AG10803 (cell line): ENCODE measurements at regions not wholly inside any gene's neighbourhood (a gene's known extent, or its start where the extent isn't known, plus 50 kb on each side); places are given as distances from the start of the nearest gene placed in this dataset.
A peak's percentile ranks its signal among the peaks of the same experiment; 100 is the strongest.
"Not testable (repeated sequence)": the region's sequence is repeated elsewhere in the genome, so short reads cannot be mapped to it uniquely, and the experiment has no call there.

Source experiments
- DNase-seq: peaks from one replicate; pipeline ENCODE4 v3.0.0; 2010; ENCODE audit warnings: low read depth
- H3K4me3 ChIP-seq: 2 replicates; pipeline ENCODE4 v1.5.1; 2011; ENCODE audit warnings: mild to moderate bottlenecking, low read length, control low read depth
- TF ChIP-seq, protein P1 (sequence below): conservative IDR thresholded peaks from 2 replicates; pipeline ENCODE4 v1.5.1; 2011; ENCODE audit warnings: mild to moderate bottlenecking, low read length, control low read depth, inconsistent platforms

DNA sequence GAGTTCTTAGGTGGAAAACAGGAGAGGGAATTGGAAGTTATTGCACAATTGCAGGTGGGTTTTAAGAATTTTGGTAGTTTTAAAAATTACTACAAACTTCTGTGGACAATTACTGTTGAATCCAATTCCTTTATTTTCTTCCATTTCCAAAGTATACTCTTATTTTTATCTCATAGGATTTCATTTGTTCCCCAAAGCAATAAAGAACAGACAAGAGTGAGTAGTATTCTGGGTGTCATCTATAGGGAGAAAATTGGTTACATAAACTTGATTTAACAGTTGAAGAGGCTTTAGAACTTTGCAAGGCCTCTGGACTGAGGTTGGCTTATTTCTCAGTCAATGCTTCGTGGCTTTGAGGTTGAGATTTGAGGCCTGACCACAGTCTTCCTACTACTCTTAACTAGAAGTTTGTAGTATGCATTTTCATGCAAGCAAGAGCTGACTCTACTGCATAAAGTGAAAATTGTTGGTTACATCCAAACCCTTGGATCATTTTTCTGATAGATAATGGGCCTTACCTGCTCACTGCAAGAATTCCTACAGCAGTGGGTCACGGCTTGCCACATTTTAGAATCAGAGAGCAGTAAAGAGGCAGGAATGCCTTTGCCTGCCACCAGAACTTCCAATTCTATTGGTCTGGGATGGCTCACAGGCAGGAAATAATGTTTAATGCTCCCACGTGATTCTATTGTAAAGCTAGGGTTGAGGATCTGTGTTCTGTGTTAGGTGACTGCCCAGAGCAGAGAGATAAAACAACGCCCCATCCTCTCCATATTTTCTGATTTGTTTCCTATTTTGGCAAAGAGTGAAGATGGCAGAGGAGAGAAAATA lies 270.5 kb downstream of the TTC6 start:
- TF ChIP-seq, protein P1, sequence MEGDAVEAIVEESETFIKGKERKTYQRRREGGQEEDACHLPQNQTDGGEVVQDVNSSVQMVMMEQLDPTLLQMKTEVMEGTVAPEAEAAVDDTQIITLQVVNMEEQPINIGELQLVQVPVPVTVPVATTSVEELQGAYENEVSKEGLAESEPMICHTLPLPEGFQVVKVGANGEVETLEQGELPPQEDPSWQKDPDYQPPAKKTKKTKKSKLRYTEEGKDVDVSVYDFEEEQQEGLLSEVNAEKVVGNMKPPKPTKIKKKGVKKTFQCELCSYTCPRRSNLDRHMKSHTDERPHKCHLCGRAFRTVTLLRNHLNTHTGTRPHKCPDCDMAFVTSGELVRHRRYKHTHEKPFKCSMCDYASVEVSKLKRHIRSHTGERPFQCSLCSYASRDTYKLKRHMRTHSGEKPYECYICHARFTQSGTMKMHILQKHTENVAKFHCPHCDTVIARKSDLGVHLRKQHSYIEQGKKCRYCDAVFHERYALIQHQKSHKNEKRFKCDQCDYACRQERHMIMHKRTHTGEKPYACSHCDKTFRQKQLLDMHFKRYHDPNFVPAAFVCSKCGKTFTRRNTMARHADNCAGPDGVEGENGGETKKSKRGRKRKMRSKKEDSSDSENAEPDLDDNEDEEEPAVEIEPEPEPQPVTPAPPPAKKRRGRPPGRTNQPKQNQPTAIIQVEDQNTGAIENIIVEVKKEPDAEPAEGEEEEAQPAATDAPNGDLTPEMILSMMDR, result no peak
- H3K4me3 ChIP-seq, result no peak overlapping the region
- peak; percentile 5 for DNase-seq

DNA sequence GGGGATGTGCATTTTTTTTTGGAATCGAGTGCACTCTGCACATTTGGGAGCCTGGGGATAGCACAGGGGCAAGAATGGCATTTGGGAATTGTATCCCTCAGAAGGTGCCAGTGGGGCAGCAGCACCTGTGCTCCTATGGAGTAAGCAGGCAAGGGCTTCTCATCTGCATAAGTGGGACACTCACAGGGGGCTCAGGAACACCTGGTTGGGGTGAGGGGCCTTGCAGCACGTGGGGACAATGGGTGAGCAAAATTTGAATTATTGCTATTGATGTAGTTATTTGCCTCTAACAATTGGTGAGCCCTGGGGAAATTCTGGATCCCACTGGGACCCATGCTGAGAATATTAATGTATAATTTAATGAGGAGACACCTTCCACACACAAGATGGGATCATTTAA lies 274.2 kb downstream of the TTC6 start:
- no peak overlapping the region for H3K4me3 ChIP-seq
- TF ChIP-seq, protein P1, result no peak
- no peak for DNase-seq

DNA sequence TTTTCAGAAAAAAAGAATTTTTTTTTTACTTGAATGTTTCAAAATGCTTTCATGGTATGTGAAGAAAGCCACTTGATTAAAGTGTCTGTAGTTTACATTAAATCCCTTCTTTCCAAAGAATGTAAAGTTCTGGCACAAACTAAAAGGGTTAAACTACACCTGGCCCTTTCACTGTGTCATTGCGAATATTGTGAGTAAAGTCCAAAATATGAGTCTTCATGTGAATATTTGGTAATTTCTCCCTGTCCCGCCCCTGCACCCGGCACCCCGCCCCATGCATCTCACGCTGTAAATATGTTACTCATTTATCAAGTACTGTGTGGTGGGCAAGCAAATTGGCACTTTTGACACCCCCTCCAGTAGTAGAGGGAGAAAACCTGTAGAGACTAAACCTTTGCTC lies 274.7 kb downstream of the TTC6 start:
- TF ChIP-seq, protein P1, result no peak
- DNase-seq, result no peak
- no peak overlapping the region for H3K4me3 ChIP-seq

DNA sequence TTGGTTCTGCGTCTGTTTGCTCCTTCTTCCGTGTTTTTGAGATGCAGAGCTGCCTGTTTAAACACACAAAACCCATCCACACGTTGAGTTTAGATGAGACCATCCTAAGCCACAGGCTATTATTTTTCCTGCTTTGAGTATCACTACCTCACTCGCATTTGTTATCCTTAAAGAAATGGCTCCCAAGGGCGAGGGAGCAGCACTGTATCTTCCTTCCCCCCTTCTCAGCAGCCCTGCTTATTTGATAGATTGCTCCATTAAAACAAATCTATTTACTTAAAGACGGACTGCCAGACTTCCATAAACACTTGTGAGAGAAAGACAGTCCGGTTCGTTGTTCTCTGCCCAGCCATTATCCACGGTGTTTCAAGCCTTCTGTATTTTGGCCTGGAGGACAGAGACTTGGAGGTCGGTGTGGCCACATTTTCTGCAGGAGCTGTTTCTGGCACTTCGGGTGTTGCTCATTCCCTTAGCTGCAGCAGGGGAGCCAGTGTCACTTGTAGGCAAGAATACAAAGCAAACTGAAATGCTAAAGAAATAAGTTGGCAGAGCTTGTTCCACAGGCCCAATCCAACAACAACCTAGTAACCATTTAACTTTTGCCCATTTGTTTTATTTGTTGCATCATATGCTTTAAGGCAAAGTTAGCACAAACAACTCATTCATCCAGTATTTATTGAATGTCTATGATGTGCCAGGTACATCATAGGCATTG lies 275.4 kb downstream of the TTC6 start:
- no peak overlapping the region for H3K4me3 ChIP-seq
- DNase-seq, result no peak
- TF ChIP-seq, protein P1, result no peak

DNA sequence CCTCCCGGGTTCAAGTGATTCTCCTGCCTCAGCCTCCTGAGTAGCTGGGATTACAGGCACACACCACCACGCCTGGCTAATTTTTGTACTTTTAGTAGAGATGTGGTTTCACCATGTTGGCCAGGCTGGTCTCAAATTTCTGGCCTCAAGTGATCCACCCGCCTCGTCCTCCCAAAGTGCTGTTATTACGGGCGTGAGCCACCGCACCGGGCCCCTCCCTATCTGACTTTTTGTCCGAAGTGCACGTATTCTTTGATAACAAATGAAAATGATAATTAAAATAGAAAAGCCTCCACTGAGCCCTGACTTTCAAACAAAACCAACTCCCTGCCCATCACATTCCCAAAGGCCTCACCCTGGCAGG lies 278.6 kb downstream of the TTC6 start:
- H3K4me3 ChIP-seq, DNase-seq: not testable (repeated sequence)

DNA sequence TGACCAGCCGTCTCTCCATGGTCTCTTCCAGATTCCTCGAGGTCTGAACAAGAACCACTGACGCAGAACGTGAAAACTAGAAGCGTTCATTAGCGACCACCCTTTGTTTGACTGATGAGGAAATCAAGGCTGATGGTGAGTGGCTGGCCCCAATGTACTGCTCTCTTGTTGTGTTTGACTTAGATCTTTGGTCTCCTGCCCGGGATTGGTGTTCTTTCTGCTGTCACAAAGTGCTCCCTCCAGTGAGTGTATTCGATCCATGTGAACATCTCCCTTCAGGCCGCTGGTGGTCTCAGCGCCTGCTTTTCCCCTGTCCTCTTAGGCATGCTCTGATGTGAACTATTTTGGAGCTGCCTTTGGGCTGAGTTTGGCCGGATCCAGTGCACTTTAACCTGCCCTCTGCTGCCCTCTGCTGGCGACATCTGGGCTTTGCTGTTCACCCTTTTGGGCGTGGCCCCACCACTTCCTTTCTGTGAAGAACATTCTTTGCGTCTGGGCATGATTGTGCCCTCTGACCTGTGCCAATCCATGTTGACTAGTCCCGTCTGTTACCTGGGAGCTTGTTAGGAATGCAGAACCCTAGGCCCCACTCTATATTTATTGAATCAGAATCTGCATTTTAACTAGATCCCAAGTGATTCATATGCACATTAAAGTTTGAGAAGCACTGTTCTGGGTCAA lies 279.1 kb downstream of the TTC6 start:
- TF ChIP-seq, protein P1, result peak; percentile 92
- peak; percentile 53 for DNase-seq

DNA sequence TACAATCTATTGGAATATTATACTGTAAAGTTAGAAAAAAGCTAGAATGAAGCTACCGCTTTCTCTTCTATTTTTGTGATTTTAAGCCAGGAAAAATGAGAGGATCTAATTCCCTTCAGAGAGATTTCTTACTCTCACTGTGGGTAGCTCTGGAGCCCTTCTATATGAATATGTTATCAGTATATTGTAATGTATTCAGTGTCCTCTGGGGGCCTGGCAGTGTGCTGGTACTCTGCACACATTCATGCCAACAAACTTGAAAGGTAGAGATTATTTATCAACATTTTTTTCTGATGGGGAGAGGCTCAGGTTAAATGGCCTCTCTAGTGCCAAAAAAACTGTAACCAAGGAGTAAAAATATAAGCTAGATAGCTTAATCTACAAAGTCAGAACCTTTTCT lies 292.8 kb downstream of the TTC6 start:
- no peak for DNase-seq
- no peak overlapping the region for H3K4me3 ChIP-seq
- TF ChIP-seq, protein P1, result no peak

More for the DNA sequence above, 279.1 kb downstream of the TTC6 start:
- no peak overlapping the region for H3K4me3 ChIP-seq
